CD4-positive, alpha-beta T cell (primary cell): ENCODE measurements at regions not wholly inside any gene's neighbourhood (a gene's known extent, or its start where the extent isn't known, plus 50 kb on each side); places are given as distances from the start of the nearest gene placed in this dataset.

Source experiments
- ATAC-seq: fragments of 200-7000 bp; cut with Tn5 transposase; one replicate; pipeline ENCODE4 v1.10.0; 2022; ENCODE audit warnings: mild to moderate bottlenecking; ENCODE audit not compliant: poor library complexity
- CTCF ChIA-PET: fragments of 350-600 bp; sonication (Branson Sonifier 250); formaldehyde crosslinking; loops from one replicate; lab custom pipeline; 2021; ENCODE audit warnings: antibody characterized with exemption, inconsistent platforms; lab: Charles Lee
- POLR2A ChIA-PET: fragments of 350-600 bp; sonication (Branson Sonifier 250); formaldehyde crosslinking; loops from one replicate; lab custom pipeline; 2021; ENCODE audit warnings: antibody characterized with exemption, inconsistent platforms; lab: Charles Lee
- DNase-seq, 14 experiments: peaks; one replicate each; pipeline ENCODE4 v3.0.0-alpha.2; 2013 to 2020; ENCODE audit warnings: mixed read lengths in 2 of 14
- H3K27ac ChIP-seq, 2 donors: one replicate each; pipeline versions ENCODE4 v1.5.1 to v1.7.0; 2013; ENCODE audit warnings: low read length in 2 of 2, low read depth in 1 of 2, mild to moderate bottlenecking in 1 of 2
- H3K27me3 ChIP-seq, 2 experiments: 1 replicate in 1 of 2; 2 replicates in 1 of 2; pipeline versions ENCODE4 v1.6.1 to v1.7.0; 2013; ENCODE audit warnings: low read length in 2 of 2, control low read depth in 1 of 2, mild to moderate bottlenecking in 1 of 2, moderate library complexity in 1 of 2; ENCODE audit not compliant: insufficient read depth in 2 of 2, control insufficient read depth in 1 of 2
- H3K36me3 ChIP-seq: one replicate; pipeline ENCODE4 v1.6.1; 2013; ENCODE audit warnings: low read length, control low read depth; ENCODE audit not compliant: insufficient read depth
- H3K4me1 ChIP-seq: one replicate; pipeline ENCODE4 v1.6.1; 2013; ENCODE audit warnings: low read length, control low read depth; ENCODE audit not compliant: insufficient read depth
- H3K4me3 ChIP-seq: one replicate; pipeline ENCODE4 v1.5.1; 2013; ENCODE audit warnings: mild to moderate bottlenecking, low read length, moderate library complexity
- H3K9me3 ChIP-seq, 2 experiments: 1 replicate in 1 of 2; 2 replicates in 1 of 2; pipeline versions ENCODE4 v1.6.1 to v1.7.0; 2013; ENCODE audit warnings: low read length in 2 of 2, mild to moderate bottlenecking in 2 of 2, control low read depth in 1 of 2, moderate library complexity in 1 of 2; ENCODE audit not compliant: control insufficient read depth in 1 of 2, insufficient read depth in 1 of 2
- H3K27ac Mint-ChIP-seq: one replicate; pipeline ENCODE4 v1.8.0; 2020; ENCODE audit warnings: mixed read lengths
- H3K27me3 Mint-ChIP-seq: one replicate; pipeline ENCODE4 v1.8.0; 2021; ENCODE audit warnings: mixed read lengths
- H3K36me3 Mint-ChIP-seq: one replicate; pipeline ENCODE4 v1.8.0; 2021; ENCODE audit warnings: low read depth, mixed read lengths
- H3K4me1 Mint-ChIP-seq: one replicate; pipeline ENCODE4 v1.8.0; 2021; ENCODE audit warnings: low read depth, mixed read lengths
- H3K4me3 Mint-ChIP-seq: one replicate; pipeline ENCODE4 v1.8.0; 2020; ENCODE audit warnings: mild to moderate bottlenecking, mixed read lengths
- H3K9me3 Mint-ChIP-seq: one replicate; pipeline ENCODE4 v1.8.0; 2020; ENCODE audit warnings: mixed read lengths
- CTCF ChIP-seq: fragments of 200-600 bp; IDR thresholded peaks from one replicate; pipeline ENCODE4 v1.8.0; 2022; ENCODE audit warnings: antibody characterized with exemption, mild to moderate bottlenecking
- intact Hi-C, 2 experiments: fragments of 100-400 bp; cut with DNase I in 1 of 2; cut with micrococcal nuclease in 1 of 2; formaldehyde crosslinking; loops; one replicate each; pipeline versions ENCODE4 v1.15.1 to v1.9.0; 2023 to 2025; cut with DNase I, micrococcal nuclease

GRCh38 chr1:58166417-58166816 is 380.1 kb downstream of the OMA1 start:
- Histone ChIP-seq H3K27ac (no peak overlapping the region), H3K9me3 (no peaks in the 10 kb centered on the region), H3K4me1 (no peaks in the 10 kb centered on the region), H3K4me3 (no peak overlapping the region), H3K36me3 (no peaks in the 10 kb centered on the region), H3K27me3 (no peaks in the 10 kb centered on the region)
- ATAC-seq (no peak), DNase-seq (no peak)
- Mint-ChIP-seq H3K27me3 (no peaks in the 10 kb centered on the region), H3K4me3 (no peak overlapping the region), H3K9me3 (no peaks in the 10 kb centered on the region), H3K27ac (no peak overlapping the region), H3K36me3 (no peaks in the 10 kb centered on the region), H3K4me1 (no peaks in the 10 kb centered on the region)
- CTCF ChIA-PET: interaction anchor here (1.2 kb wide), 1 partner anchor 14 kb away, joined by 3 read pairs; no protein-coding TSS in a partner anchor
- intact Hi-C loops: no loop called here
- POLR2A ChIA-PET: no interaction called here
- TF ChIP-seq CTCF: no peak

GRCh38 chr1:58165073-58165472 is 381.5 kb downstream of the OMA1 start:
- H3K27ac ChIP-seq: no peak overlapping the region
- peak in 1 of 14 experiments; percentile 11 for DNase-seq
- H3K27me3 ChIP-seq: no peaks in the 10 kb centered on the region
- no peak for TF ChIP-seq CTCF
- ChIA-PET CTCF (no interaction called here), POLR2A (no interaction called here)
- H3K27ac Mint-ChIP-seq: no peak overlapping the region
- intact Hi-C loops: no loop called here
- no peaks in the 10 kb centered on the region for H3K27me3 Mint-ChIP-seq
- H3K36me3 ChIP-seq: no peaks in the 10 kb centered on the region
- H3K9me3 ChIP-seq: no peaks in the 10 kb centered on the region
- no peaks in the 10 kb centered on the region for H3K36me3 Mint-ChIP-seq
- H3K4me1 Mint-ChIP-seq: no peaks in the 10 kb centered on the region
- no peak overlapping the region for H3K4me3 ChIP-seq
- ATAC-seq: no peak
- H3K4me1 ChIP-seq: no peaks in the 10 kb centered on the region
- no peaks in the 10 kb centered on the region for H3K9me3 Mint-ChIP-seq
- H3K4me3 Mint-ChIP-seq: no peak overlapping the region

GRCh38 chr1:58162952-58163550 is 383.5 kb downstream of the OMA1 start:
- intact Hi-C loops: no loop called here
- POLR2A ChIA-PET: no interaction called here
- CTCF ChIA-PET: interaction anchor here (1.0 kb wide), 1 partner anchor 11 kb away, joined by 3 read pairs; no protein-coding TSS in a partner anchor
- no peaks in the 10 kb centered on the region for H3K4me1 ChIP-seq
- Mint-ChIP-seq H3K27me3 (no peaks in the 10 kb centered on the region), H3K9me3 (no peaks in the 10 kb centered on the region), H3K27ac (no peak overlapping the region), H3K4me1 (no peaks in the 10 kb centered on the region), H3K36me3 (no peaks in the 10 kb centered on the region), H3K4me3 (no peak overlapping the region)
- no peak overlapping the region for H3K4me3 ChIP-seq
- H3K27me3 ChIP-seq: no peaks in the 10 kb centered on the region
- ATAC-seq: no peak
- peak in 3 of 14 experiments; percentile 10 to 15 (median 14) for DNase-seq
- peak; percentile 16 for TF ChIP-seq CTCF
- no peak overlapping the region for H3K27ac ChIP-seq
- H3K36me3 ChIP-seq: no peaks in the 10 kb centered on the region
- no peaks in the 10 kb centered on the region for H3K9me3 ChIP-seq
